ENCODE measurements at regions not wholly inside any gene's neighbourhood (a gene's known extent, or its start where the extent isn't known, plus 50 kb on each side); places are given as distances from the start of the nearest gene placed in this dataset.
"Not testable (repeated sequence)": the region's sequence is repeated elsewhere in the genome, so short reads cannot be mapped to it uniquely, and the experiment has no call there.

DNA sequence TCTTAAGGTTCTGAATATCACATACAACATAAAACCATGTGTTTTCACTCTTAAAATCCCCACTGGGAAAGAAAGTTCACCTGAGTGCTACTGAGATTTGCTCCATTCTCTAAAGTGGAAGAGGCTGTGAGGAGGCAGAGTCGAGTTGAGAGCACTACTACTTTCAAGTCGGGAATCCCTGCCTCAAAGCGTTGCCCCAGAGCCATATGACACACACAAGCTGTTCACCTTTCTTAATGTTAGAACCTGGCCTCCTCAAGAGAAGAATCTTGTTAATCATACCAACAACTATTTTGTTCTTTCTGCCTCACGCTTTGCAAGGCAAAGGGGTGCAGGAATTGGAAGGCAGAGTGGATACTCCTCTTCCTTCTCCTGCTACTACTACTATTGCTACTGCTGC lies 149.7 kb upstream of the DAAM1 start:
- H3K27me3 ChIP-seq (ENCODE audit: control insufficient read depth, insufficient read depth, low read length): no peaks in the 10 kb centered on the region
- H3K4me1 ChIP-seq (ENCODE audit: control insufficient read depth, insufficient read depth, low read length): no peaks in the 10 kb centered on the region
- H3K36me3 ChIP-seq (ENCODE audit: control insufficient read depth, insufficient read depth, low read length): no peaks in the 10 kb centered on the region
- H3K9me3 ChIP-seq (ENCODE audit: control insufficient read depth, insufficient read depth, low read length): no peaks in the 10 kb centered on the region
- H3K9ac ChIP-seq (ENCODE audit: low read depth, low read length): no peak overlapping the region
- no peak overlapping the region for H3K4me3 ChIP-seq (ENCODE audit: low read depth, low read length)

DNA sequence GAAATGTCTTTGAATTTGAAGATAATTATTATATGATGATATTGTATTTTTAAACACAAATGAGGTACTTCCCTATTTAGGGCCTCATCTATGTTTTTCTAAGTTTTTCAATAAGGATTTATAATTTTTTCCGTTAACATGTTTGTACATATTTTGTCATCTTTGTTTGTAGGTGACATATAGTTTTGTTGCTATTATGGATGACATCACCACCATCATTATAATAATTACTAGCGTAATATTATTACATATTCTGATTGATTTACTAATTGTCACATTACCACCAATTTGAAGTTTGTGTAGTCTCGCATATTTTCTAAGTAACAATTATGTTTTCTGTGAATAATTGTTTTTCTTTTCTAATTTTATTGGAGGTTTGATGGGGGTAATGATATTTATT lies 147.2 kb upstream of the DAAM1 start:
- no peaks in the 10 kb centered on the region for H3K4me1 ChIP-seq (ENCODE audit: control insufficient read depth, insufficient read depth, low read length)
- H3K36me3 ChIP-seq (ENCODE audit: control insufficient read depth, insufficient read depth, low read length): no peaks in the 10 kb centered on the region
- no peaks in the 10 kb centered on the region for H3K9me3 ChIP-seq (ENCODE audit: control insufficient read depth, insufficient read depth, low read length)
- H3K9ac ChIP-seq (ENCODE audit: low read depth, low read length): no peak overlapping the region
- H3K4me3 ChIP-seq (ENCODE audit: low read depth, low read length): no peak overlapping the region
- H3K27me3 ChIP-seq (ENCODE audit: control insufficient read depth, insufficient read depth, low read length): no peaks in the 10 kb centered on the region

DNA sequence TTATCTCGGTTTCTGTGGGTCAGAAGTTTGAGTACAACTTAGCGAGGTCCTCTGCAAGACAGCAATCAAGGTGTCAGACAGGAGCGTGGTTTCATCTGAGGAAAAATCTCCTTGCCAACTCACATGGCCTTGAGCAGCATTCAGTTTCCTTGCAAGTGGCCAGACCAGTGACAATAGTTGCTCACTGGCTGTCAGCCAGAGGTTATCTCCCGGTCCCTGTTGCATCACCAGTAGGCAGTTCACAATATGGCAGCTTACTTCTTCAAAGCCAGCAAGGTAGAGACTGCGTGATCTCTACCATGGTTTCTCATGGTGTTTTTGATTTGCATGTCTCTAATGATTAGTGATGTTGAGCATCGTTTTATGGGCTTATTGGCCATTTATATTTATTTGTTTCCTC lies 143.8 kb upstream of the DAAM1 start:
- Histone ChIP-seq H3K9ac (ENCODE audit: low read depth, low read length) (no peak overlapping the region), H3K9me3 (ENCODE audit: control insufficient read depth, insufficient read depth, low read length) (no peaks in the 10 kb centered on the region), H3K4me3 (ENCODE audit: low read depth, low read length) (no peak overlapping the region), H3K27me3 (ENCODE audit: control insufficient read depth, insufficient read depth, low read length) (no peaks in the 10 kb centered on the region), H3K36me3 (ENCODE audit: control insufficient read depth, insufficient read depth, low read length) (no peaks in the 10 kb centered on the region), H3K4me1 (ENCODE audit: control insufficient read depth, insufficient read depth, low read length) (no peaks in the 10 kb centered on the region)

DNA sequence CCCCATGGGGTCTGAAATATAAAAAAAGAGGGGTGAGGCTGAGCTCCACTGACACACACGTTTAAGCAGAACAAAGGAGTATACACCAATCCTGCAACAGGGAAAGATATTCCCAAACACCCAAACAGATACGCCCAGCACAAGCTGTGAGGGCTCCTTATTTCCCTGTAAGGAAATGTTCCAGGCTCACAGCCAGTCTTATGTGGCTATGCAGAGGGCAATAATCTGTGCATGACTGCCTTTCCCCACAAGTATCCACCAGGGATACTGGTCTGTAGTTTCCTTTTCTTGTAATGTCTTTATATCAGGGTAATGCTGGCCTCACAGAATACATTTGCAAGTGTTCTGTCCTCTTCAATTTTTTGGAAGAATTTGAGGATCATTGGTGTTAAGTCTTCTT lies 141.7 kb upstream of the DAAM1 start:
- Histone ChIP-seq H3K9ac (ENCODE audit: low read depth, low read length) (no peak overlapping the region), H3K4me1 (ENCODE audit: control insufficient read depth, insufficient read depth, low read length) (no peaks in the 10 kb centered on the region), H3K36me3 (ENCODE audit: control insufficient read depth, insufficient read depth, low read length) (no peaks in the 10 kb centered on the region), H3K9me3 (ENCODE audit: control insufficient read depth, insufficient read depth, low read length) (no peaks in the 10 kb centered on the region), H3K4me3 (ENCODE audit: low read depth, low read length) (no peak overlapping the region), H3K27me3 (ENCODE audit: control insufficient read depth, insufficient read depth, low read length) (no peaks in the 10 kb centered on the region)

DNA sequence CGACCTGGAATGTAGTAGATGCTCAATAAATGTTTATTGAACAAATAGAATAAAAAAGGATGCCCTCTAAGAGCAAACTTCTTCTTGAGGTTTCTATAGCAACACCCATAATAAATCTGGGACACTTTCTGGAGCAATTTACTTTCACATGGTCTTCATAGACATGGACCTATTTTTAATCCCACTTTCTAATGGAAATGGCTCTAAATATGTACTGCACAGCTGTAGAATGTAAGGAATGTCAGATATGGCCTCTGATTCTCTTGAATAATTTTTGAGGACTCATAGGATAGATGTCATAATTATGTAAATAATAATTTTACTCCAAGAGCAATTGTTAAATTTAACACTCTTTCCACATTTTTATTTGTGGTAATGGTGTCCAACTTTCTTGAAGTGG lies 133.5 kb upstream of the DAAM1 start:
- H3K9me3 ChIP-seq (ENCODE audit: control insufficient read depth, insufficient read depth, low read length): no peaks in the 10 kb centered on the region
- H3K4me3 ChIP-seq (ENCODE audit: low read depth, low read length): no peak overlapping the region
- no peak overlapping the region for H3K9ac ChIP-seq (ENCODE audit: low read depth, low read length)
- H3K4me1 ChIP-seq (ENCODE audit: control insufficient read depth, insufficient read depth, low read length): no peaks in the 10 kb centered on the region
- no peaks in the 10 kb centered on the region for H3K27me3 ChIP-seq (ENCODE audit: control insufficient read depth, insufficient read depth, low read length)
- H3K36me3 ChIP-seq (ENCODE audit: control insufficient read depth, insufficient read depth, low read length): no peaks in the 10 kb centered on the region

DNA sequence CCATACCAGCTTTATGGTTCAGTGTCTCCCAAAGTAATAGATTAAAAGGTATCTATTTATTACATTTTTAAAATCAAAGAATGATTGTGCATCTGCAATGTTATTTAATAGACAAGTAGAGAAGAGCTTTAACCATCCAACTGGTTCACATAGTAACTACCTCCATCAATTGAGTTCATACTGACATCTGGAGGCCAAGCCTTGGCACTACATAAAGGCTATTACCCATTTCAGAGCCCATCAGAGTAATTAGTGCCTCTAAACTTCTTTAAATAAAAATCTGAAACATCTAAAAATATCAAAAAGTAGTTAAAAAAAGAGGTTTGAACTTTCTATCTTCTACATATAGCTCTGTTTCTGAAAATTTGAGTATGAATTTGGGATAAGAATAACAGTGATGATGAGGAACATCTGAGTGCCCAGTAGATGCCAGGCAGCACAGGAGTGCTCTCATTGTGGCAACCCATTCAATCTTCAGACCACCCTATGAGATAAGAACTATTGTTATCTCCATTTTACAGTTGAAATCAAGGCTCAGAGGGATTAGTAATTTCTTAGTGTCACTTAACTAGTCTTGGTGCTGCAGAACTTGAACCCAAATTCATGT lies 132.9 kb upstream of the DAAM1 start:
- Histone ChIP-seq H3K27me3 (ENCODE audit: control insufficient read depth, insufficient read depth, low read length) (no peaks in the 10 kb centered on the region), H3K9ac (ENCODE audit: low read depth, low read length) (no peak overlapping the region), H3K9me3 (ENCODE audit: control insufficient read depth, insufficient read depth, low read length) (no peaks in the 10 kb centered on the region), H3K36me3 (ENCODE audit: control insufficient read depth, insufficient read depth, low read length) (no peaks in the 10 kb centered on the region), H3K4me3 (ENCODE audit: low read depth, low read length) (no peak overlapping the region), H3K4me1 (ENCODE audit: control insufficient read depth, insufficient read depth, low read length) (no peaks in the 10 kb centered on the region)

DNA sequence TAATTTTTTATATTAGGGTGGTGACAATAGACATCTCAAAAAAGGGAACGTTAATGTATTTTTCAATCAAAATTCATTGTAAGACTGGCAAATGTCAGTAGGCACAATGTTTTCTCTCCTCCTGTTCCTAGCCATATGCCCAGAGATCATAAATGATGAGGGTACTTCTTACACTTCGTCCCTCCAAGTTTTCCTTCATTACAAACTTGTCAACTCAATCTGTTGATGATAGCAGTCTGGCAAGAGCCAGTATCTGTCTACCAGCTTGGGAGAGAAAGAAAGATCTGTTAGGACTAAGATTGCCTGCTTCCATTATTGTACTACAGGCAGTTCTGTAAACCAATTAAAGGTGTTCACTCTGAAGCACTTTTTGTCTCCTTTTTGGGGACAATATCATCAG lies 130.9 kb upstream of the DAAM1 start:
- no peaks in the 10 kb centered on the region for H3K36me3 ChIP-seq (ENCODE audit: control insufficient read depth, insufficient read depth, low read length)
- H3K4me3 ChIP-seq (ENCODE audit: low read depth, low read length): no peak overlapping the region
- H3K4me1 ChIP-seq (ENCODE audit: control insufficient read depth, insufficient read depth, low read length): no peaks in the 10 kb centered on the region
- no peaks in the 10 kb centered on the region for H3K27me3 ChIP-seq (ENCODE audit: control insufficient read depth, insufficient read depth, low read length)
- H3K9me3 ChIP-seq (ENCODE audit: control insufficient read depth, insufficient read depth, low read length): no peaks in the 10 kb centered on the region
- H3K9ac ChIP-seq (ENCODE audit: low read depth, low read length): no peak overlapping the region

DNA sequence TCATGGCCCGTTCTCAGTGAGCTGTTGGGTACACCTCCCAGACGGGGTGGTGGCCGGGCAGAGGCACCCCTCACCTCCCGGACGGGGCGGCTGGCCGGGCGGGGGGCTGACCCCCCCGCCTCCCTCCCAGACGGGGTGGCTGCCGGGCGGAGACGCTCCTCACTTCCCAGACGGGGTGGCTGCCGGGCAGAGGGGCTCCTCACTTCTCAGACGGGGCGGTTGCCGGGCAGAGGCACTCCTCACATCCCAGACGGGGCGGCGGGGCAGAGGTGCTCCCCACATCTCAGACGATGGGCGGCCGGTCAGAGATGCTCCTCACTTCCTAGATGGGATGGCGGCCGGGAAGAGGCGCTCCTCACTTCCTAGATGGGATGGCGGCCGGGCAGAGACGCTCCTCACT lies 129.7 kb upstream of the DAAM1 start:
- not testable (repeated sequence) for H3K9me3 ChIP-seq (ENCODE audit: control insufficient read depth, insufficient read depth, low read length); H3K27me3 ChIP-seq (ENCODE audit: control insufficient read depth, insufficient read depth, low read length); H3K4me3 ChIP-seq (ENCODE audit: low read depth, low read length); H3K9ac ChIP-seq (ENCODE audit: low read depth, low read length); H3K36me3 ChIP-seq (ENCODE audit: control insufficient read depth, insufficient read depth, low read length); H3K4me1 ChIP-seq (ENCODE audit: control insufficient read depth, insufficient read depth, low read length)

DNA sequence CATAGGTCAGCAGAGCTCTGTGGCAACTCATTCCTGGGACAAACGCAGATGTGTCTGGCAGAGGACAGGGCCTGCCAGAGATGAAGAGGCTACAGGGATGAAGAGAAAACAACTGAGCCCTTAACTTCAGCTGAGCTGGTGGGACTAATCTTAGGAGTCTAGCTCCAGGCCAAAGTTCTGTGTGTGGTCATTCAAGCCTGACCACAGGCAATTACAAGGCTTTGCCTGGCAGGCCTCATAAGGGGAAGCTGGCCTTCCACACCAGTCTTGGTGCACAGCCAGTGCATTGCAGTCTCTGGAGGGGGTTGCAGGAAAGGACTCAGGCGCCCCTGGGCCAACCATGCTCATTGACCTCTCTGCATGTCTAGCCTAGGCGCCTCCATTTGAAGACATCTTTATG lies 127.6 kb upstream of the DAAM1 start:
- Histone ChIP-seq H3K9me3 (ENCODE audit: control insufficient read depth, insufficient read depth, low read length) (no peaks in the 10 kb centered on the region), H3K4me3 (ENCODE audit: low read depth, low read length) (no peak overlapping the region), H3K36me3 (ENCODE audit: control insufficient read depth, insufficient read depth, low read length) (no peaks in the 10 kb centered on the region), H3K27me3 (ENCODE audit: control insufficient read depth, insufficient read depth, low read length) (no peaks in the 10 kb centered on the region), H3K4me1 (ENCODE audit: control insufficient read depth, insufficient read depth, low read length) (no peaks in the 10 kb centered on the region), H3K9ac (ENCODE audit: low read depth, low read length) (no peak overlapping the region)

DNA sequence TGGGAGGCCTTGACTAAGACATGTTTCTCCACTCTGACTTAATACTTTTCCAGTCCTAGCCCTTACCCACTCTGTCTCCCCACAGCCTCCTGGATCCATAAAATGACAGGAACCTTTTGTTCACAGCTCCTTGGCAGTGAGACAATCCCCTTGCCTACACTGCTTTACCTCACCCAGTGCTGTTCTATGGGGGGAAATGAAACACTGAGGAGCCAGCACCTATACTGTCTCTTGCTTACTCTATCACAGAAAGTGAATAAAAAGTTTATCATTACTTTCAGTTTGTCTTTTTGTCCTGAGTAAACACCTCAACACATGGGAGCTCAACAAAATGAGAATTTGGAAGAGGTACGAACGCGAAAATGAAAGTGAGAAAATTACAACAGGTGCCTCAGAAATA lies 127.2 kb upstream of the DAAM1 start:
- H3K36me3 ChIP-seq (ENCODE audit: control insufficient read depth, insufficient read depth, low read length): no peaks in the 10 kb centered on the region

DNA sequence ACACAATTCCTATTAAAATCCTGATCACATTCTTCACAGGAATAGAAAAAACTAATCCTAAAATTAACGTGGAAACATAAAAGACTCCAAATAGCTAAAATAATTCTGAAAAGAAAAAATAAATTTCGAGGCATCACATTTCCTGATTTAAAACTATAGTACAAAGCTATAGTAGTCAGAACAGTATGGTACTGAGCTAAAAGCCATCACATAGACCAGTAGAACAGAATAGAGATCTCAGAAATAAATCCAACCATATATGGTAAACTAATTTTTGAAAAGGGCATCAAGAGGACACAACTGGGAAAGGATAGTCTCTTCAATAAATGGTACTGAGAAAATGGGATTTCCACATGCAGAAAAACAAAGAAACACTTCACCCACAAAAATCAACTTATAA lies 125.2 kb upstream of the DAAM1 start:
- Histone ChIP-seq H3K36me3 (ENCODE audit: control insufficient read depth, insufficient read depth, low read length) (no peaks in the 10 kb centered on the region), H3K9ac (ENCODE audit: low read depth, low read length) (no peak overlapping the region), H3K4me3 (ENCODE audit: low read depth, low read length) (no peak overlapping the region), H3K9me3 (ENCODE audit: control insufficient read depth, insufficient read depth, low read length) (no peaks in the 10 kb centered on the region), H3K4me1 (ENCODE audit: control insufficient read depth, insufficient read depth, low read length) (no peaks in the 10 kb centered on the region), H3K27me3 (ENCODE audit: control insufficient read depth, insufficient read depth, low read length) (no peaks in the 10 kb centered on the region)

More for the DNA sequence above, 127.2 kb upstream of the DAAM1 start:
- H3K9me3 ChIP-seq (ENCODE audit: control insufficient read depth, insufficient read depth, low read length): no peaks in the 10 kb centered on the region
- no peaks in the 10 kb centered on the region for H3K4me1 ChIP-seq (ENCODE audit: control insufficient read depth, insufficient read depth, low read length)
- H3K27me3 ChIP-seq (ENCODE audit: control insufficient read depth, insufficient read depth, low read length): no peaks in the 10 kb centered on the region
- H3K9ac ChIP-seq (ENCODE audit: low read depth, low read length): no peak overlapping the region
- no peak overlapping the region for H3K4me3 ChIP-seq (ENCODE audit: low read depth, low read length)

DNA sequence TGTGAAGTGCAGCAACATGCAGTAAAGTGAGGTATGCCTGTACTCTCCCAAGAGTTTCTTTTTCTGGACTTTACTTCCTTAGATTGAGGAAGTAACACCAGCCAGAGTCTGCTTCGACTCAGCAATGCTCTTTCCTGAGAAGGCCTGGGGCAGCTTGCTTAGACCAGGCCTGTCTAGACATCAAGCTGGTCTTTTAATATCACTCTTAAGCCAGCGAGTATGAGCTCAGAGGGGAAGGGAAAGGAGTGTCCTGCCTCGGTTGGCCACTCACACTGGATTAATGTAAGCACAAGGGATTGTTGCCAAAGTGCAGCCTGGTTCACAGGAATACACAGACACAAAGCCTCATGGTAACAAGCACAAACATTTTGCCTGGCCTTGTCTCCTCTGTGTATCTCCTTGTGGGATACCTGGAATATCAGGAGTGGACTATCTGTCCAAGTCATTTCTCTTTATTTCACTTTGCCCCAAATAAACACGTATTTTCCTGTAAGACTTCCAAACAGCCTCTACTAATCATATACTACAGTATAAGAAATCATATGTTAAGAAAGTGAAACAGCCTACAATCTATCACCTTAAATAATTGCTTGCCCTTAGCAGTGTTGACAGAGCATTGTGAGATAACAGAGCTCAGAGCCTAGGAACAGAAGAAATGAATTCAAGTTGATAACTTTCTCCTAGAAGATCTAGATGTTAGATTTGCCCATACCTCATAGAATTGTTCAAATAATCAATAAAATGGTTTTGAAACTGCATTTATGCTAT lies 121.2 kb upstream of the DAAM1 start:
- no peaks in the 10 kb centered on the region for H3K36me3 ChIP-seq (ENCODE audit: control insufficient read depth, insufficient read depth, low read length)
- H3K9ac ChIP-seq (ENCODE audit: low read depth, low read length): no peak overlapping the region
- H3K4me1 ChIP-seq (ENCODE audit: control insufficient read depth, insufficient read depth, low read length): no peaks in the 10 kb centered on the region
- no peak overlapping the region for H3K4me3 ChIP-seq (ENCODE audit: low read depth, low read length)
- no peaks in the 10 kb centered on the region for H3K9me3 ChIP-seq (ENCODE audit: control insufficient read depth, insufficient read depth, low read length)
- no peaks in the 10 kb centered on the region for H3K27me3 ChIP-seq (ENCODE audit: control insufficient read depth, insufficient read depth, low read length)

Data from iPS-15b (cell line).